Left renal pelvis (tissue), 4 donors: ENCODE measurements at regions not wholly inside any gene's neighbourhood (a gene's known extent, or its start where the extent isn't known, plus 50 kb on each side); places are given as distances from the start of the nearest gene placed in this dataset.

Source experiments
- DNase-seq, 4 donors: peaks; one replicate each; pipeline ENCODE4 v3.0.0-alpha.2; 2013; ENCODE audit warnings: low read depth in 4 of 4, low spot score in 3 of 4

- no peak for DNase-seq
These were observed 294.6 kb downstream of the PCNX1 start for GRCh38 chr14:71201840-71202239.

GRCh38 chr14:71202881-71203280, 295.6 kb downstream of the PCNX1 start:
- peak in 1 of 4 donors; percentile 18 for DNase-seq

GRCh38 chr14:71203306-71203705, 296.0 kb downstream of the PCNX1 start:
- DNase-seq: no peak

GRCh38 chr14:71204231-71204630, 297.0 kb downstream of the PCNX1 start:
- no peak for DNase-seq

- no peak for DNase-seq
These were observed 297.5 kb downstream of the PCNX1 start for GRCh38 chr14:71204768-71205167.

- DNase-seq: no peak
These were observed 298.9 kb downstream of the PCNX1 start for GRCh38 chr14:71206123-71206522.

- no peak for DNase-seq
These were observed 299.6 kb downstream of the PCNX1 start for GRCh38 chr14:71206766-71207371.

GRCh38 chr14:71208702-71209357, 301.6 kb downstream of the PCNX1 start:
- no peak for DNase-seq

- no peak for DNase-seq
These were observed 302.6 kb downstream of the PCNX1 start for GRCh38 chr14:71209888-71210287.

- DNase-seq: no peak
These were observed 304.8 kb downstream of the PCNX1 start for GRCh38 chr14:71212093-71212492.

GRCh38 chr14:71212683-71213107, 305.4 kb downstream of the PCNX1 start:
- no peak for DNase-seq

- no peak for DNase-seq
These were observed 307.0 kb downstream of the PCNX1 start for GRCh38 chr14:71214241-71214640.

GRCh38 chr14:71220462-71220861, 313.2 kb downstream of the PCNX1 start:
- DNase-seq: no peak

- no peak for DNase-seq
These were observed 313.9 kb downstream of the PCNX1 start for GRCh38 chr14:71221119-71221518.

GRCh38 chr14:71225113-71225512, 317.9 kb downstream of the PCNX1 start:
- no peak for DNase-seq

GRCh38 chr14:71228711-71229110, 321.5 kb downstream of the PCNX1 start:
- DNase-seq: no peak

- DNase-seq: no peak
These were observed 322.6 kb downstream of the PCNX1 start for GRCh38 chr14:71229875-71230274.

- DNase-seq: no peak
These were observed 323.6 kb downstream of the PCNX1 start for GRCh38 chr14:71230897-71231296.

GRCh38 chr14:71231521-71232393, 324.5 kb downstream of the PCNX1 start:
- no peak for DNase-seq

GRCh38 chr14:71232506-71232905, 325.2 kb downstream of the PCNX1 start:
- no peak for DNase-seq

- DNase-seq: no peak
These were observed 328.6 kb downstream of the PCNX1 start for GRCh38 chr14:71235875-71236274.

GRCh38 chr14:71236487-71236886, 329.2 kb downstream of the PCNX1 start:
- DNase-seq: no peak
